ENCODE measurements at regions not wholly inside any gene's neighbourhood (a gene's known extent, or its start where the extent isn't known, plus 50 kb on each side); places are given as distances from the start of the nearest gene placed in this dataset.
"Not testable (repeated sequence)": the region's sequence is repeated elsewhere in the genome, so short reads cannot be mapped to it uniquely, and the experiment has no call there.

DNA sequence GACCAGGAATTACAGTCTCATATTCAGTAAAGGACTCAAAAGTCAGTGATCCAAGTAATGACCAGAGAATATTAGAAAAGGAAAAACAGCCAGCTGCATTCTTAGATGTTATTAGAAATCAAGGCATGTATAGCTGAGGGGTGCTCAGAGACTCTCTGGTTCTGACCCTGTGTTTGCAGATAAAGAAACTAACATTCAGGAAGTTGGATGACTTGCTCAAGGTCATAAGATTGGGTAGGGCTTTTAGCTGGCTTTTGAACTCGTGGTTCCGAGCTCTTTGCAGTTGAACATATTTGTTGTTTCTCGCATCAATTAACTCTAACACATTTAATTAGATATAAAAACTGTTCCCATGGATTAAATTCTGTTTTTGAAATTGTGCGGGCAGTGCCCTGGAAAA lies 62.5 kb upstream of the ENPP6 start:
- Histone ChIP-seq H3K4me1 (ENCODE audit: control insufficient read depth, insufficient read depth, low read length, unreplicated experiment) (no peaks in the 10 kb centered on the region), H2AFZ (ENCODE audit: low read length, unreplicated experiment) (no peak overlapping the region), H3K4me3 (ENCODE audit: low read depth, low read length) (no peak overlapping the region), H3K27ac (ENCODE audit: low read depth, low read length) (no peak overlapping the region), H3K27me3 (ENCODE audit: insufficient read depth, low read length) (no peaks in the 10 kb centered on the region), H3K36me3 (ENCODE audit: insufficient read depth, low read length) (no peaks in the 10 kb centered on the region), H3K79me2 (ENCODE audit: control insufficient read depth, insufficient read depth, low read length, unreplicated experiment) (no peaks in the 10 kb centered on the region)

DNA sequence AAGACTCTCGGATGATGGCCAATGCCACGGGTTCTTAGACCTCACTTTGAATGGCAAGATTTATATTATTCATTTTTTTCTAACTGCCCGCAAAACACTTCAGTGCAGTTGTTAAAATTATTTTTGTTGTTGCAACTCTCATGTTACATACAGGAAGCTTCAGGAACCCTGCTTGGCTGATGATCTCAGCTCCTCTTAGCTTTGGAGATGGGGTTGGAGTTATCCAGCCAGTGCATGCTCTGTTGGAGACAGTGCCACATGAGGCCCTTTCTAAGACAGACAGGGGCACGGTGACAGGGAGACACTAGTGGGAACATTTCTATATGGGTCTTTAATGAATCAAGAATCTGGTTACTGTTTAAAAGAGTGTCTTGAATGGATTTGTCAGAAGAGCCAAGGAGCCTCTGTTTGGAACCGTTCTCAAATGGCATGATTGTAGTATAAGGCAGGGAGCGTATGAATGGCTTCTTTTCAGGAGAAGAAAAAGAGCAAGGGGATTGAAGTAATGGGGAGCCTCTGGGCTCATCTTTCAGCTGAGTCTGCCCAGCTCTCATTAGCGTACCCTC lies 61.9 kb upstream of the ENPP6 start:
- Histone ChIP-seq H3K4me1 (ENCODE audit: control insufficient read depth, insufficient read depth, low read length, unreplicated experiment) (no peaks in the 10 kb centered on the region), H2AFZ (ENCODE audit: low read length, unreplicated experiment) (no peak overlapping the region)

DNA sequence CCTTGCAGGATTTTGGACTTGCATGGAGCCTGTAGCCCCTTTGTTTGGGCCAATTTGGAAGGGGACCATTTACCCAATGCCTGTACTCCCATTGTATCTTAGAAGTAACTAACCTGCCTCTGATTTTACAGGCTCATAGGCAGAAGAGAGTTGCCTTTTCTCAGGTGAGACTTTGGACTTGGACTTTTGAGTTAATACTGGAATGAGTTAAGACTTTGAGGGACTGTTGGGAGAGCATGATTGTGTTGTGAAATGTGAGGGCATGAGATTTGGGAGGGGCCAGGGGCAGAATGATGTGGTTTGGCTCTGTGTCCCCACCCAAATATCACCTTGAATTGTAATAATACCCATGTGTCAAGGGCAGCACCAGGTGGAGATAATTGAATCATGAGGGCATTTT lies 60.1 kb upstream of the ENPP6 start:
- not testable (repeated sequence) for H3K27ac ChIP-seq (ENCODE audit: low read depth, low read length); H3K4me1 ChIP-seq (ENCODE audit: control insufficient read depth, insufficient read depth, low read length, unreplicated experiment); H3K79me2 ChIP-seq (ENCODE audit: control insufficient read depth, insufficient read depth, low read length, unreplicated experiment); H2AFZ ChIP-seq (ENCODE audit: low read length, unreplicated experiment); H3K4me3 ChIP-seq (ENCODE audit: low read depth, low read length); H3K36me3 ChIP-seq (ENCODE audit: insufficient read depth, low read length); H3K27me3 ChIP-seq (ENCODE audit: insufficient read depth, low read length)

More for the DNA sequence above, 61.9 kb upstream of the ENPP6 start:
- Histone ChIP-seq H3K79me2 (ENCODE audit: control insufficient read depth, insufficient read depth, low read length, unreplicated experiment) (no peaks in the 10 kb centered on the region), H3K27ac (ENCODE audit: low read depth, low read length) (no peak overlapping the region), H3K27me3 (ENCODE audit: insufficient read depth, low read length) (no peaks in the 10 kb centered on the region), H3K4me3 (ENCODE audit: low read depth, low read length) (no peak overlapping the region), H3K36me3 (ENCODE audit: insufficient read depth, low read length) (no peaks in the 10 kb centered on the region)

DNA sequence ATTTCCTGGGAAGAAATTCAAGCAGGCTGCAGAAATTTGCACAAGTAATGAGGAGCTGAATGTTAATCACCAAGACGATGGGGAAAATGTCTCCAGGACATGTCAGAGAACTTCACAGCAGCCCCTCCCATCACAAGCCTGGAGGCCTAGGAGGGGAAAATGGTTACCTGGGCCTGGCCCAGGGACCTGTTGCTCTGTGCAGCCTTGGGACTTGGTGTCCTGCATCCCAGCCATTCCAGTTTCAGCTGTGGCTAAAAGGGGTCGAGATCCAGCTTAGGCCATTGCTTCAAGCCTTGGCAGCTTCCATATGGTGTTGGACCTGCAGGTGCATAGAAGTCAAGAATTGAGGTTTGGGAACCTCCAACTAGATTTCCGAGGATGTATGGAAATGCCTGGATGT lies 59.3 kb upstream of the ENPP6 start:
- not testable (repeated sequence) for H3K27ac ChIP-seq (ENCODE audit: low read depth, low read length); H3K4me3 ChIP-seq (ENCODE audit: low read depth, low read length); H3K4me1 ChIP-seq (ENCODE audit: control insufficient read depth, insufficient read depth, low read length, unreplicated experiment); H3K79me2 ChIP-seq (ENCODE audit: control insufficient read depth, insufficient read depth, low read length, unreplicated experiment); H2AFZ ChIP-seq (ENCODE audit: low read length, unreplicated experiment); H3K36me3 ChIP-seq (ENCODE audit: insufficient read depth, low read length); H3K27me3 ChIP-seq (ENCODE audit: insufficient read depth, low read length)

DNA sequence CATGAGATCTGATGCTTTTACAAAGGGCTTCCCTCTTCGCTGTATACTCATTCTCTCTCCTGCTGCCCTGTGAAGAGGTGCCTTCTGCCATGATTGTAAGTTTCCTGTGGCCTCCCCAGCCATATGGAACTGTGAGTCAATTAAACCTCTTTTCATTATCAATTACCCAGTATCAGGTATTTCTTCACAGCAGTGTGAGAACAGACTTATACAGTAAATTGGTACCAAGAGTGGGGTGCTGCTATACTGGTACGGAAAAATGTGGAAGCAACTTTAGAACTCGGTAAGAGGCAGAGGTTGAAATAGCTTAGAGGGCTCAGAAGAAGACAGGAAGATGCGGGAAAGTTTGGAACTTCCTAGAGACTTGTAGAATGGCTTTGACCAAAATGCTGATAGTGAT lies 58.7 kb upstream of the ENPP6 start:
- H3K4me3 ChIP-seq (ENCODE audit: low read depth, low read length); H3K27ac ChIP-seq (ENCODE audit: low read depth, low read length); H3K27me3 ChIP-seq (ENCODE audit: insufficient read depth, low read length); H3K36me3 ChIP-seq (ENCODE audit: insufficient read depth, low read length); H3K4me1 ChIP-seq (ENCODE audit: control insufficient read depth, insufficient read depth, low read length, unreplicated experiment); H2AFZ ChIP-seq (ENCODE audit: low read length, unreplicated experiment); H3K79me2 ChIP-seq (ENCODE audit: control insufficient read depth, insufficient read depth, low read length, unreplicated experiment): not testable (repeated sequence)

DNA sequence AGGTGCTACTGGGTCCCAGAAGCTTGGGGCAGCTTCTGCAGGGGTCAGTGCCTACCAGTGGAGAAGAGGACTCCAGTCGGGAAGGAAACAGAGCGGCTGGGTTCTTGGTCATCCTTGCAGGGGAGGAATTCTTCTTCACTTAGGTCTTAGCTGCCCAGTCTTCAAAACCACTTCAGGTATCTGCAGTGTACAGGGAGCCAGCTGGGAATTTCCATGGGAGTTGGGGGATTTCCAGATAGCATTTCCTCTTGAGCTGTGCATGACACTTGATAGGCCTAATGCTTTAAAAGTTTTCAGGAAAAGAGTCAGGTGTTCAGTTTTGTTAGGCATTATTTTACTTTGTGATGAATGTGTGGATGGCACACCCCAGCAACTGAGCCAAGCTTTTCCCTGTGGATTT lies 58.1 kb upstream of the ENPP6 start:
- Histone ChIP-seq H3K36me3 (ENCODE audit: insufficient read depth, low read length) (no peaks in the 10 kb centered on the region), H2AFZ (ENCODE audit: low read length, unreplicated experiment) (no peak overlapping the region)

DNA sequence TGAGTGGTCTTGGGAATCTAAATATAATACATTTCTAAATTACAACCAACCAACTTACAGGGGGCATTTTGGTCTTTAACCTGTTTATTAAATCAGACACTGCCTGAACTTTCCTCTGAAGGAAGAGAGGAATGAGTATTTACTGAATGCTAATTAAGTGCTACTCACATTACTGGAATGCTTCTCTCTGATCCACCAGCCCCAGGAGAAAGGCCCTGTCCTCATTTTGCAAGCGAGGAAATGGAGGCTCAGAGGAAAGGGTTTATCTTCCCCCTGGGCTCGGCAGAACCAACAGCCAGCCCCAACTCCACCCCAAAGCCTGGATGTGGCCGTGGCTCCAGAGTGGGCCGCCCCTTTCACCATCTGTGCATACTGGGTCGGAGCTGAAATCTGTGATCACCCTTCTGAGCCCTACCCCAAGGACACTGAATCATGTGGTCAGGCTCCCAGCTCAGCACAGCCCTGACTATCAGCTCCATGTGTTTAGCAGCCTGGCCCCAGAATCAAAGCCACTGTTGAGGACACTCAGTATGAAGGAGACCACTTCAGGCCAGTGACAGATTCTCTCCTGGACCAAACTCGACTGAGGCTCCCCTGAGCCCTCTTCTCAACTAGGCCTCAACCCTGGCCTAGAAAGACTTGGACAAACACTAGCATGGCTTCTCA lies 56.7 kb upstream of the ENPP6 start:
- H3K4me3 ChIP-seq (ENCODE audit: low read depth, low read length), result no peak overlapping the region
- H3K27me3 ChIP-seq (ENCODE audit: insufficient read depth, low read length), result no peaks in the 10 kb centered on the region
- no peak overlapping the region for H3K27ac ChIP-seq (ENCODE audit: low read depth, low read length)
- no peaks in the 10 kb centered on the region for H3K36me3 ChIP-seq (ENCODE audit: insufficient read depth, low read length)
- no peaks in the 10 kb centered on the region for H3K79me2 ChIP-seq (ENCODE audit: control insufficient read depth, insufficient read depth, low read length, unreplicated experiment)
- peak overlapping the region; percentile 38 for H2AFZ ChIP-seq (ENCODE audit: low read length, unreplicated experiment)
- no peaks in the 10 kb centered on the region for H3K4me1 ChIP-seq (ENCODE audit: control insufficient read depth, insufficient read depth, low read length, unreplicated experiment)

More for the DNA sequence above, 58.1 kb upstream of the ENPP6 start:
- Histone ChIP-seq H3K27ac (ENCODE audit: low read depth, low read length) (no peak overlapping the region), H3K79me2 (ENCODE audit: control insufficient read depth, insufficient read depth, low read length, unreplicated experiment) (no peaks in the 10 kb centered on the region), H3K4me1 (ENCODE audit: control insufficient read depth, insufficient read depth, low read length, unreplicated experiment) (no peaks in the 10 kb centered on the region), H3K27me3 (ENCODE audit: insufficient read depth, low read length) (no peaks in the 10 kb centered on the region), H3K4me3 (ENCODE audit: low read depth, low read length) (no peak overlapping the region)

DNA sequence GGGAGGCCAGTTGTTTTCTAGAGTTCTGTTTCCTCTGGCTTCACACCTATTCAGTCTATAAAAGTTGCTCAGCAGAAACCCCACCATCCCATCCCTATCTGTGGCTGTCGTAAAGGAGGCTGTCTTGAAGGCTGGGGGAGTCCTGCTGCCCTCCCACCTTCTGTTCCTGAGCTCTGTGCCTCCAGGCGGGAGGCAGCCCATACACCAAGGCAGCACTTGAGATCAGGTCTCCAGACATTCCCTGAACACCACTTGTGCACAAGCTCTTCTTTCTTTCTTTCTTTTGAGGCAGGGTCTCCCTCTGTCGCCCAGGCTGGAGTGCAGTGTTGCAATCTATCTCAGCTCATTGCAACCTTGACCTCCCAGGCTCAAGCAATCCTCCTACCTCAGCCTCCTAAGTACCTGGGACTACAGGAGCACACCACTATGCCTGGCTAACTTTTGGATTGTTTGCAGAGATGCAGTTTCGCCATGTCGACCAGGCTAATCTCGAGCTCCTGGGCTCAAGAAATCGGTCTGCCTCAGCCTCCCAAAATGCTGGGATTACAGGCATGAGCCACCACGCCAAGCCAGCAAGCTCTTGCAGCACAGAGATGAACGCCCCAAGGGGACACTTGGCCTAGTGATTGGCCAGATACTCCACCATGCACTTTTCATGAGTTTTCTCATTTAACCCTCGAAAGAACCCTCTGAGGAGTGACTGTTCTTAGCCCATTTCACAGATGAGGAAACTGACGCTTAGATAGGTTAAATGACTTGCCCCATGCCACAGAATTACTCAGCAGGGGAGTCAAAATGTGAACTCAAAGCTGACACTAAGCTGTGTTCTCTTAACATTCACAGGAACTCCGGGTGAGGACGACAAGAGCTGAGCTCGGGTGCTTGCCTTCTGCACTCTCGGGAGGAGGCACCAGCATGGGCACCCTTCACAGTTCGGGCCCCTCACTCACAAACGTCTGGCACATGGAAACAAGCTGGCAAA lies 55.8 kb upstream of the ENPP6 start:
- no peak overlapping the region for H3K27ac ChIP-seq (ENCODE audit: low read depth, low read length)
- no peak overlapping the region for H2AFZ ChIP-seq (ENCODE audit: low read length, unreplicated experiment)
- peaks cover 8% of the 10 kb centered on the region for H3K4me1 ChIP-seq (ENCODE audit: control insufficient read depth, insufficient read depth, low read length, unreplicated experiment)
- H3K4me3 ChIP-seq (ENCODE audit: low read depth, low read length), result no peak overlapping the region
- no peaks in the 10 kb centered on the region for H3K36me3 ChIP-seq (ENCODE audit: insufficient read depth, low read length)
- no peaks in the 10 kb centered on the region for H3K79me2 ChIP-seq (ENCODE audit: control insufficient read depth, insufficient read depth, low read length, unreplicated experiment)
- no peaks in the 10 kb centered on the region for H3K27me3 ChIP-seq (ENCODE audit: insufficient read depth, low read length)

DNA sequence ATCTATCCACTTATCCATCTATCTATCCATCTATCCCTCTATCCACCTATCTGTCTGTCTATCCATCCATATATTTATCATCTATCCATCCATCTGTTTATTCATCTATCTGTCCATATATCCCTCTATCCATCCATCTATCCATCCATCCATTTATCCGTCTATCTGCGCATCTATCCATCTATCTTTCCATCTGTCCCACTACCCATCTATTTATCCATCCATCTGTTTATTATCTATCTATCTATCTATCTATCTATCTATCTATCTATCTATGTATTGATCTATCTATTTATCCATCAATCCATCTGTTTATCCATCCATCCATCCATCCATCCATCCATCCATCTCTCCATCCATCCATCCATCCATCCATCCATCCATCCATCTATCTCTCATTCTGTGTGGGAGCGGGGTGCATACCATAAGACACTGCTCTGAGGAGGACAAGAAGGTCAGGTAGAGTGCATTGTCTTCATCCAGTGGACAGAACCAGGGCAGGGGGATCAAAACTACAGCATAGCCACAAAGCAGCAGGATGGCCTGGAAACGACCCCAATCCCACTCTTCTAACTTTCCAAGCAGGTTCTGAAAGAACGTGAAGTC lies 53.2 kb upstream of the ENPP6 start:
- Histone ChIP-seq H3K4me1 (ENCODE audit: control insufficient read depth, insufficient read depth, low read length, unreplicated experiment) (peaks cover 23% of the 10 kb centered on the region), H3K36me3 (ENCODE audit: insufficient read depth, low read length) (no peaks in the 10 kb centered on the region), H3K4me3 (ENCODE audit: low read depth, low read length) (no peak overlapping the region), H3K27me3 (ENCODE audit: insufficient read depth, low read length) (no peaks in the 10 kb centered on the region), H3K27ac (ENCODE audit: low read depth, low read length) (no peak overlapping the region), H2AFZ (ENCODE audit: low read length, unreplicated experiment) (no peak overlapping the region), H3K79me2 (ENCODE audit: control insufficient read depth, insufficient read depth, low read length, unreplicated experiment) (no peaks in the 10 kb centered on the region)

DNA sequence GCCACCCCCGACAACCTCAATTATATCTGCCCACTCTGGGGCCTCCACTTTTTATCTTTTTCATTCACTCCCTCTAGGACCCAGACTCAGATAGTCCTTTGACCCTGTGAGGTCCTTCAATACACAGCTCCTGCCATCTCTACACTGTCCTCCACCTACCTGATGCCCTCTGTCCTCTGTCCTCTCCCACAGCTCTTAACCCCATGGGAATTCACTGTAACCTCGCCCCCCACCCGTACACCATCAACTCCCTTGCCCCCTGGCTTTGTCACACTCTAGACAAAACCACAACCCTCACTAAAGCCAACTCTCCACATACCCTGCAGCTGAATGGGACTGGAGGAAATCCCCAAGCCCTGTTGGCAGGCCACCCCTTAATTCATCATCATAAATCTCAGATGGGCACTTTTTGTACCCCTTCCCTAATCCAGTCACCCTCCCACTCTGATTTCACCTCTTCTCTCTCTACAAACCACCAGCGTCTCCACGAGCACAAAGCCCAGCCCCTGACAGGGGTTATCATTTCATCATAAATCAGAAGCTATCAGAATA lies 52.3 kb upstream of the ENPP6 start:
- H3K79me2 ChIP-seq (ENCODE audit: control insufficient read depth, insufficient read depth, low read length, unreplicated experiment), result no peaks in the 10 kb centered on the region
- H3K27me3 ChIP-seq (ENCODE audit: insufficient read depth, low read length), result no peaks in the 10 kb centered on the region
- H3K27ac ChIP-seq (ENCODE audit: low read depth, low read length), result no peak overlapping the region
- H2AFZ ChIP-seq (ENCODE audit: low read length, unreplicated experiment), result no peak overlapping the region
- no peaks in the 10 kb centered on the region for H3K36me3 ChIP-seq (ENCODE audit: insufficient read depth, low read length)
- peaks cover 32% of the 10 kb centered on the region for H3K4me1 ChIP-seq (ENCODE audit: control insufficient read depth, insufficient read depth, low read length, unreplicated experiment)
- no peak overlapping the region for H3K4me3 ChIP-seq (ENCODE audit: low read depth, low read length)

All from ACC112 (cell line).